MM.1S (cell line): ENCODE measurements at regions not wholly inside any gene's neighbourhood (a gene's known extent, or its start where the extent isn't known, plus 50 kb on each side); places are given as distances from the start of the nearest gene placed in this dataset.

ENCODE experiments used
- DNase-seq: peaks from one replicate; pipeline ENCODE4 v3.0.0-alpha.2; 2015
- H2AFZ ChIP-seq: fragments of 300-600 bp; sonication (generic); 2 replicates; pipeline ENCODE4 v1.6.0; 2016; ENCODE audit warnings: antibody characterized with exemption, low read length
- H3F3A ChIP-seq: fragments of 300-600 bp; sonication (generic); 2 replicates; pipeline ENCODE4 v1.6.1; 2016; ENCODE audit warnings: mild to moderate bottlenecking, antibody characterized with exemption, low read length, moderate library complexity, mixed read lengths; ENCODE audit not compliant: insufficient read depth
- H3K27ac ChIP-seq: fragments of 300-600 bp; sonication (generic); 2 replicates; pipeline ENCODE4 v1.5.1; 2016; ENCODE audit warnings: mild to moderate bottlenecking, low read length
- H3K27me3 ChIP-seq: fragments of 300-600 bp; sonication (generic); replicated peaks from 2 replicates; pipeline ENCODE4 v1.6.0; 2016; ENCODE audit warnings: low read length; ENCODE audit not compliant: insufficient read depth
- H3K36me3 ChIP-seq: fragments of 300-600 bp; sonication (generic); replicated peaks from 2 replicates; pipeline ENCODE4 v1.6.1; 2016; ENCODE audit warnings: mild to moderate bottlenecking, low read length, mixed read lengths; ENCODE audit not compliant: insufficient read depth
- H3K4me1 ChIP-seq: fragments of 300-600 bp; sonication (generic); 2 replicates; pipeline ENCODE4 v1.6.1; 2016; ENCODE audit warnings: low read length, mixed read lengths
- H3K4me2 ChIP-seq: fragments of 300-600 bp; sonication (generic); 2 replicates; pipeline ENCODE4 v1.6.0; 2016; ENCODE audit warnings: low read depth, low read length
- H3K4me3 ChIP-seq: fragments of 300-600 bp; sonication (generic); 2 replicates; pipeline ENCODE4 v1.5.1; 2016; ENCODE audit warnings: low read length, mixed read lengths
- H3K79me2 ChIP-seq: fragments of 300-600 bp; sonication (generic); 2 replicates; pipeline ENCODE4 v1.6.1; 2016; ENCODE audit warnings: mixed run types, low read length, mixed read lengths
- H3K9ac ChIP-seq: fragments of 300-600 bp; sonication (generic); 2 replicates; pipeline ENCODE4 v1.6.1; 2016; ENCODE audit warnings: low read length, mixed read lengths
- H3K9me2 ChIP-seq: fragments of 300-600 bp; sonication (generic); replicated peaks from 2 replicates; pipeline ENCODE4 v1.6.1; 2016; ENCODE audit warnings: mild to moderate bottlenecking, low read length, mixed read lengths; ENCODE audit not compliant: insufficient read depth
- H3K9me3 ChIP-seq: fragments of 300-600 bp; sonication (generic); replicated peaks from 2 replicates; pipeline ENCODE4 v1.6.1; 2016; ENCODE audit warnings: mild to moderate bottlenecking, low read length, mixed read lengths; ENCODE audit not compliant: insufficient read depth
- H4K20me1 ChIP-seq: fragments of 300-600 bp; sonication (generic); 2 replicates; pipeline ENCODE4 v1.6.1; 2016; ENCODE audit warnings: mild to moderate bottlenecking, low read length, moderate library complexity, mixed read lengths; ENCODE audit not compliant: insufficient read depth
- CTCF ChIP-seq: fragments of 300-600 bp; sonication (generic); IDR thresholded peaks from 2 replicates; pipeline ENCODE4 v1.5.1; 2016; ENCODE audit warnings: antibody characterized with exemption, low read length, mixed read lengths
- EZH2 ChIP-seq: fragments of 300-600 bp; sonication (generic); optimal IDR thresholded peaks from 2 replicates; pipeline ENCODE3; 2017; ENCODE audit warnings: low read depth, mild to moderate bottlenecking, antibody characterized with exemption, low read length, mixed read lengths
- EZH2phosphoT487 ChIP-seq: fragments of 300-600 bp; sonication (generic); IDR thresholded peaks from 2 replicates; pipeline ENCODE4 v1.6.1; 2018; ENCODE audit warnings: antibody characterized with exemption, low read length

- Histone ChIP-seq H3K36me3 (no peaks in the 10 kb centered on the region), H3K27me3 (no peaks in the 10 kb centered on the region), H3K9me3 (no peaks in the 10 kb centered on the region), H3K4me1 (no peaks in the 10 kb centered on the region), H3K4me2 (no peak overlapping the region), H3K9me2 (no peaks in the 10 kb centered on the region), H3K9ac (no peak overlapping the region), H3K79me2 (no peaks in the 10 kb centered on the region), H3F3A (no peaks in the 10 kb centered on the region), H2AFZ (no peak overlapping the region), H3K4me3 (no peak overlapping the region), H4K20me1 (no peaks in the 10 kb centered on the region), H3K27ac (no peak overlapping the region)
- no peak for TF ChIP-seq EZH2phosphoT487
- no peak for TF ChIP-seq CTCF
- no peak for DNase-seq
Measured at GRCh38 chr14:97748616-97749015, 951.4 kb downstream of the VRK1 start.

- Histone ChIP-seq H3K27me3 (no peaks in the 10 kb centered on the region), H3K4me1 (no peaks in the 10 kb centered on the region)
Measured at GRCh38 chr14:97757491-97757890, 960.3 kb downstream of the VRK1 start.

GRCh38 chr14:97760050-97760449, 962.9 kb downstream of the VRK1 start:
- Histone ChIP-seq H3K27ac (no peak overlapping the region), H3K4me1 (no peaks in the 10 kb centered on the region), H3F3A (no peaks in the 10 kb centered on the region), H3K4me3 (no peak overlapping the region), H3K79me2 (no peaks in the 10 kb centered on the region), H4K20me1 (no peaks in the 10 kb centered on the region), H3K4me2 (no peak overlapping the region), H3K27me3 (no peaks in the 10 kb centered on the region), H2AFZ (no peak overlapping the region), H3K9me2 (no peaks in the 10 kb centered on the region), H3K36me3 (no peaks in the 10 kb centered on the region), H3K9me3 (no peaks in the 10 kb centered on the region), H3K9ac (no peak overlapping the region)
- no peak for DNase-seq
- TF ChIP-seq CTCF (no peak), EZH2phosphoT487 (no peak), EZH2 (no peak)

More at GRCh38 chr14:97757491-97757890, 960.3 kb downstream of the VRK1 start:
- H3K9me2 ChIP-seq, result no peaks in the 10 kb centered on the region
- no peaks in the 10 kb centered on the region for H3K9me3 ChIP-seq
- no peak overlapping the region for H3K4me3 ChIP-seq
- TF ChIP-seq CTCF, result no peak
- no peaks in the 10 kb centered on the region for H3K36me3 ChIP-seq
- H3K27ac ChIP-seq, result no peak overlapping the region
- DNase-seq, result no peak
- H3F3A ChIP-seq, result no peaks in the 10 kb centered on the region
- no peaks in the 10 kb centered on the region for H4K20me1 ChIP-seq
- no peak overlapping the region for H3K9ac ChIP-seq
- H3K79me2 ChIP-seq, result no peaks in the 10 kb centered on the region
- no peak overlapping the region for H3K4me2 ChIP-seq
- no peak overlapping the region for H2AFZ ChIP-seq

- no peaks in the 10 kb centered on the region for H3K27me3 ChIP-seq
- H3K9ac ChIP-seq, result no peak overlapping the region
- H2AFZ ChIP-seq, result no peak overlapping the region
- no peaks in the 10 kb centered on the region for H3K36me3 ChIP-seq
- H3F3A ChIP-seq, result no peaks in the 10 kb centered on the region
- no peak overlapping the region for H3K4me3 ChIP-seq
- H3K4me1 ChIP-seq, result no peaks in the 10 kb centered on the region
- H3K27ac ChIP-seq, result no peak overlapping the region
- no peaks in the 10 kb centered on the region for H4K20me1 ChIP-seq
- no peaks in the 10 kb centered on the region for H3K9me2 ChIP-seq
- no peaks in the 10 kb centered on the region for H3K79me2 ChIP-seq
- DNase-seq, result no peak
- no peaks in the 10 kb centered on the region for H3K9me3 ChIP-seq
- no peak overlapping the region for H3K4me2 ChIP-seq
- TF ChIP-seq CTCF, result no peak
- no peak for TF ChIP-seq EZH2
Measured at GRCh38 chr14:97762386-97762785, 965.2 kb downstream of the VRK1 start.
